AG08395 (cell line): ENCODE measurements at regions not wholly inside any gene's neighbourhood (a gene's known extent, or its start where the extent isn't known, plus 50 kb on each side); places are given as distances from the start of the nearest gene placed in this dataset.

Experiments used
- DNase-seq: peaks from one replicate; pipeline ENCODE4 v3.0.0; 2012; ENCODE audit warnings: mixed read lengths, low spot score

DNA sequence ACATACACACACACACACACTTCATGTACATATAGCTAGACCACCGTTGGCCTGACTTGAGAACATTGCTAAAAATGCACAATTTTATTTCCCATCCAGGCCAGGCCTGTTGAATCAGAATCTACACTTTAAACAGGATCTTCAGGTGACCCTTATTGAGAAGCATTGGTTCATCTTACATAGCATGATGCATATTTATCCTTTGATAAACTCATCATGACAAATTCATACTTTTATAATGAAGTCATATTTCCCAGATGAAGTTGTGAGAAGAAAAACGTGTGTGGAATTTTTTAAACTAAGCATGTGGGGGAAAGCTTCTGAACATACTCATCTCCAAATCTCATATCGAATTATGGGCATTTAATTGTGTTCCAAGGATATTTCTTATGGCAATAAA, 877.7 kb downstream of the MRPL39 start:
- no peak for DNase-seq

DNA sequence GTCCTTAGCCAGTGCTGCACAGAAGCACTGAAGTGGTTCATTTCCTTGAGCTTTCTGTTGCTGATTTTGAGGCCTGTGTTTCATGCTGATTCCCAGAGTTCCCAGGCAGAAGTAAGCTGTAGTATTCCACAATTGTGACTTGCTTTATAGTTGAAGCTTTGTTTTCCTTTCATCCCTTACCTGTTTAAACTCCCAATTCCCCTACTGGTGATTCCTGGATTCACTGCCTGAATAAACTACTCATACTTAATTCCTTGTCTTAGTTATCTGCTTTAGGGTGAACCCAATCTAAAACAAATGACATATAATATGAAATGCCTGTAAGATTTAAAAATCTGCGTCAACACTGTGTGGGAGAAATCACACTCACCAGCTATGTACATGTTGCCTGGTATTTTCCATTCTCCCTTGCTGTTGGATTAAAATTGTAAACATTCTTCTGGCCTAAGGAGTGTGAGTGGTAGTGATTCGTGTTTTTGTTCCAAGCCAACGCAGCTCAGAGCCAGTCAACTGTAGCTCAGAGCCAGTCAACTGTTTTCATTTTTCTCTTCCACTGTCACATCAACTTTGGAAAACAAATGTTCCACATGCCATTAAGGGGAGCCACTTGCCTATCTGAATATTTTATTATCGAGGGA, 879.4 kb downstream of the MRPL39 start:
- no peak for DNase-seq

DNA sequence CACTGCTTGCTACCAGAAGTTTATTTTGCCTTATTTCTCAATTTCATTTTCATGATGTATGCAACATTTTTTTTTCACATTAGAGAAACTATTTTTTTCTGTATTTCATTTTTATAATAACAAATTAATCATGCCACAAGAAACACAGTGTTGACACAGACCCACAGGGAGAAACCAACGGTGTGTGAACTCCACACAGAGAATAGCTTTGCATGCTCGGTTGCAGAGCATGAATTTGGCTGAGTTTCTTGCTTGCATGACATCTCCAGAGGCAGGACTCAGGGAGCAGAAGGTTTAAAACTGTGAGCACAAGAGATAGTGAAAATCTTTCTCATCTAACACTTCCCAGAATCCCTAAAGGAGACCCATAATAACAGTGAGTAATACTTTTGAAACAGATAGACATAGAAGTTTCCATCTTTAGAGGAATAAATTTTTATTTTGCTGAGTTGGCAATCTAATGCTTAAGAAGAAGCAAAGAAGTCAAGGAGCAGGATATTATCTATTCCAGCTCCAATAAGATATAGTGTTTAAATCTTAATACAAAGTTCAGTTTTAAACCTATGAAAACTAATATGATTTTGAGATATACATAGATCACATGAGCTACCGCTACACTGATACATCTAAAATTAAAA, 890.9 kb downstream of the MRPL39 start:
- no peak for DNase-seq

DNA sequence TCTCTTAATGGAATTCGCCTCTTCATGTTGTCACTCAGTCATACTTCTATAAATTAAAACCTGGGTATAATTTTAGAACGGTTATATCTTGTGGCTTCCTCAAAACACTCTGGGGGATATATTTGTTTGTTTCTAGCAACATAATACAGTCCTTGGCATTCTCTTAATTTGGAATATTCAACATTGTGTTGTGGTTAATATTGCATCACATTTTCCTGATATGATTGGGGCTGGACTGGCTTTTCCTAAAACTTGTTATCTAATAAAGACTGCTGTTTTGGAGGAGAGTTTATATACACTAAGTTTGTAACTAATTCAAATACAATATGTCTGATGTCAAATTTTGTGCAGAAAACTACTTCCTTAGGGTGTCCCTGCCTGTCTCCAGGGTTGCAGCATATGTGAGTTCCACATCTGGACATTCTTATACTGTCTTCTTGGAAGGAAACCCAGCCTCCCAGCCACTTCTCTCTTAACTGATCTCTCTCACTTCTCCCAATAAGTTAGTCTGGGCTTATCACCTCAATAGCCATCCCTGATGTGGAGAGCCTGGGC, 892.6 kb downstream of the MRPL39 start:
- no peak for DNase-seq

DNA sequence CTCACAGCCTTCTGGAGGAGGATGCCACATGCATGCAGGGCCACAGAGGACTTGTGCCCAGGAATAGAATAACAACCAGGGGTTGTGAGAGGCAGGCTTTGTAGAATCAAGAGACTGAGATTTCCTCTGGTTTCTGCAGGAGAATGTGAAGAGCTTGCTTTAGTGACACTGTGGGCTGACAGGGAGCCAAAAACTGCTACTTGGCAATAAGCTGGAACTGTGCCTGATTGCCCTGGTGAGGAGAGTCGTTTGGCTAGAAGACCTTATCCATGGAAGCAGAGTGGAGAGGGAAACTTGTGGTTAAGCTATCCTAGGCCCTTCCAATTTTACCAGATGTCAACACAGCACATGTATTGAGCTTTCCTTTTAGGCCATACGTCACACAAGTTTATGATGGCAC, 902.1 kb downstream of the MRPL39 start:
- no peak for DNase-seq

DNA sequence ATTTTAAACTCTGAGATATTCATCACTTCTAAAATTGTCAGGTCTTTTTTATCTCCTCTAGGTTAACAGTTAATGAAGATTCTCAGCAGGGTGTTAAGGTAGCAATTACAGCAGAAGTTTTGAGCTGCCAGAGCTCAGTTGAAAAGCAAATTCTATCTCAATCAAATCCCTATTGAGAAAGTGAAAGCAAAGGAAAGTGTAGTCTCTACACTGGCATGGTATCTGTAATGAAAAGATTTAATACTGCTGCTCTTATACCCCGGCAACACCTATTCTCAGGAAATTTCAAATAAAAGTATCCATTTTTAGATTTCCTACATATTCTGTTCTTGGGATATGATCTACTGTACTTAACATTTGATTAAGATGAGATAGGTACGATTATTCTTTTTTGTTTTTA, 913.5 kb downstream of the MRPL39 start:
- no peak for DNase-seq

DNA sequence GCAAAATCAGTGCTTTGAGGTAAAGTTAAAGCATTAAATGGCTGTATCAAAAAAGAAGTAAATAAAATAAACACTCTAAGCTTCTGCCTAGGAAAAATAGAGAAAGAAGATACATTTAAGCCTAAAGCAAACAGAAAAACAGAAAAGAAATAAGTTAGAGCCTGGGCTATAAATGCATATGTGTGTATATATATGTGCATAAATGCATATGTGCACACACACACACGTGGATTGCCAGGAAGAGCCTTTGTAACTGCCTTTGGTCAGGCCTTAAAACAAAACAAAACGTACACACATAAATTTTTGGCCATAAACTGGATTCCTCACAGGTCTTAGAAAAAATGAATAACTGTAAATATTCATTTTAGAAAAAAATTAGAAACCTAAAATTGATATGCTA, 925.8 kb downstream of the MRPL39 start:
- DNase-seq, result no peak

DNA sequence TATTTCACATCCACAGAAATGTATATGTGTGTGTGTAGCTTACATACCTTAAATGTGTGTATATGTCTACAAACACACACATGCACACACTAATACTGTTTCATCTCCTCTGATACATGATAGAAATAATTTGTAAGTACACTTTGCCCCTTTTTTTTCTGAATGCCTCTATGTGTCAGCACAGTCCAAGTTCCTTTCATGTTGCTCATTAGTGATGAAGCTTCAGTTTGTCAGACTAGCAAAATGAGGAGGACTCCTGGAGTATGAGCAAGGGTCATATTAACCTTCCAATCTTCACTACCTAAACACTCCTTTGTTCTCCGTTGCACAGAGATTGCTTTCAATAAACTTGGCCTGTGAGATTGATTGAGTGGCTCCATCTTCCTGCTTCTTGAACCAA, 935.4 kb downstream of the MRPL39 start:
- DNase-seq, result no peak

DNA sequence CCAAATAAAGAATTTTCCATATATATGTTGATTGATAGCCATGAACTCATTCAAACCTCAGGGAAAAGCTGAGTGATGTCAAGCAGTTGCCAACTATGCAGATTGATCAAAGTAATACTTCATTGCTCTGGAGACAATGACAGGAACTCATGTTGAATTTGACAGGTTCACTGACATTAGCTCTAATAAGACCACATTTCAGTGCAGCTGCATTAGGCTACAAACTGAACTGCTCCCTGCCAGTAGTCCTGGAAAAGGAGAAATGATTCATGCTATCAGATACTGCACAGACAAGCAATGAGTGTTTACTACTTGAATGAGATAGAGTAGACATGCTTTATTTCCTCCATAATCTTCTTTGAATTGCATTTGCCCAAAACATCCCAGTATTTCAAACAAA, 948.4 kb downstream of the MRPL39 start:
- no peak for DNase-seq

DNA sequence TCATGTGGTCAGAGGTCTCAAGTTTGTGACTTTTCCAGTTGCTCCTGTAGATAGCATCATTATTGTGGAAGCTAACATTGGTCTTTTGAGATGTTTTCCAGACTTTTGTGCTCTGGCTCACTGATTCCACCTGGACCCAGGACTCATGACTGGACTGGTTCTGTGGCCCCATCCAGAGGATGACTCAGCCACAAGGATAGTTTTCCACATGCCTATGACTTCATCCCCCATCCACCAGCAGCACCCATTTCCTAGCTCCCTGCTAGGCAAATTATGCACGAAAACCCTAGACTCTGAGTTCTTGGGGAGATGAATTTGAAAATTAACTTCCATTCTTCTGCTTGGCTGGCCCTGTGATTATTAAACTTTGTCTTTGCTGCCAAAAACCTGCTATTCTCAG, 949.3 kb downstream of the MRPL39 start:
- no peak for DNase-seq

DNA sequence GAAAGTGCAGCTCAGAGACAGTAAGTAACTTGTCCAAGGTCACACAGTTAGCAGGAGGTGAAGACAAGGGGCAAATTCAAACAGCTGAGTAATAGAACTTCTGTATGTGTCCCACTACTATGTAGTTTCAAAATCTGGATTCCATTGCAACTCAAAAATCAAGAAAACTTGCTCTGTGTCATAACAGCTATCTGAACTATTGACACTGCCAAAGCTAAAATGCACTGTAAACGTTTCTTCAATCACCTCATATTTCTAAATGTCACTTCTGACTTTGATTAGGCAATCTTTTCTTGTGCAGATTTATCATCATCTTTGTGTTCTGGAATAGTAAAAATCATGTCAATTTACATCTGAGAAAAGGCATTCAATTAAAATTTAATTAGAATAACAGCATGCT, 957.6 kb downstream of the MRPL39 start:
- no peak for DNase-seq

DNA sequence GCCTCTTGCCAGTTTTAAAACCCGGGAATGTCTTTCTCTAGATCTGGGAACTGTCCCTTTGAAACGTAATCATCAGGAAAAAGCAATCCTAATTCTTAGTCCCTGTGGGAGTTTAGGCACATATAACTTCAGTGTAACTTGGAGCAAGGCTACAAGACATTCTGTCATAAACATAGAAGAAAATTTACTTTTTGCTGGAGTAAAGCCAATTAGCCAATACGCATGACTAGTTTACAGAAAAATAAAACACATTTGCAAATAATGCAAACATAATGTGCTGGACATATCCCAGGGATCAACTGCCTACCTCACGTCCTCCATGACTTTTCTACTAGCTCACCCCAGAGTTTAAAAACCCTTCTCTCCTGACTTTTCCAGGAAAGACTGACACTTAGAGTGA, 970.6 kb downstream of the MRPL39 start:
- no peak for DNase-seq

DNA sequence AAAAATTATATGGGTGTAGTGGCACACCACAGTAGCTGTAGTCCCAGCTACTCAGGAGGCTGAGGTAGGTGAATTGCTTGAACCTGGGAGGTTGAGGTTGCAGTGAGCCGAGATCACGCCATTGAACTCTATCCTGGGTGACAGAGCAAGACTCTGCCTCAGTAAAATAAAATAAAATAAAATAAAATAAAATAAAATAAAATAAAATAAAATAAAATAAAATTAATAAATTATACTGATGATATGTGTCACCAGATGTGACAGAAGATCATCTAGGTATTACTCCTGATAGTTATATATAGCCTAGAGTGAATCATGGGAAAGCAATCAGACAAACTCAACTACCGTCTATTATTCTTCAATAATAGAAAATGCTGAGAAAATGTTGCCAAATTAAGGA, 972.5 kb downstream of the MRPL39 start:
- no peak for DNase-seq

DNA sequence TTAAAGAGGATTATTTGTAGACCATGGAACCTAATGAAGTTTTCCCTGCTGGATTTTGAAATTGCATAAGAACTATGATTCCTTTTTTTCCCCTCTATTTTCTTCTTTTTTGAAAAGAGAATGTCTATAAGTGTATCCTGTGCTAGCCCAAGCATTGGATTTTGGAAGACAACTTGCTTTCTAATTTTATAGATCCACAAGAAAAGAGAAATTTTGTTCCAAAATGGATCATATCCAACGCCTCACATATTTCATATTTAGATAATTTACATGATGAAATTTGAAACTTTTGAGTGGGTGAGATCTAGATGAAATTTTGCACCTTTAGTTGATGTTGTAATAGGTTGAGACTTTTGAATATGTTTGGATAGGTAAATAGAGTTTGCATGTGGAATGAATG, 978.7 kb downstream of the MRPL39 start:
- DNase-seq, result no peak

DNA sequence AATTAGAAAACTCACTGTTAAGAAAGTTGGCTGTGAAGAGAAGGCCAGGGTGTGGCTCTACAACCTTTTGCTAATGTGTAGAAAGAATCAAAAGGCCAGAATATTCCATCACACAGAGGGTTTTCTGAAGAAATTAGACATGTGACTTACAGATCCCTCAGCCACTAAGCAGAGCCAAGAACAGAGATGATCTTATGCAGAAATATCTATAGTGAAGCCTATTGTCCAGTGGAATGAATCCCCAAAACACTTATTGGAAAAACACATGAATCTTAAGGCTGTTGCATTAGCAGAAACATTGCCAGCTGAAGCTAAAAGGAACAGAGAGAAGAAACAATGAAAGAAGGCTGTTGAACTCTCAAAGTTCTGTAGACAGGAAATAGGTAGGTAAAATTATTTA, 979.2 kb downstream of the MRPL39 start:
- DNase-seq, result no peak

DNA sequence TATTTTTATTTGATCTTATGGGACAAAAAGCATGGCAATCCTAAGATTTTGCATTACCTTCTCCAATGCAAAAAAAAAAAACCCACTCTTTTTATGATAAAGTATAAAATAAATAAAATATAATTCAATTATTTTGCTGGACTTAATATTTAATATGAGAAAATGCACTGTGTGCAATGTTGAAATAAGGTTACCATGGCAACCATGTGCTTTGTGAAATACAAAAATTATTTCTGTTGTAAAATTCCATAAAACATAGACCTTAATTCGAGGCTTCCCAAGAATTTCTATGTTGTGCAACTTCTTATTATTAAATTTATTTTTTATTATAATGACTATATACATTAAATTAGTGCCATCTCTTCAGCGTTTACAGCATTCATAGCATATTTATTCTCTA, 989.5 kb downstream of the MRPL39 start:
- DNase-seq, result no peak

DNA sequence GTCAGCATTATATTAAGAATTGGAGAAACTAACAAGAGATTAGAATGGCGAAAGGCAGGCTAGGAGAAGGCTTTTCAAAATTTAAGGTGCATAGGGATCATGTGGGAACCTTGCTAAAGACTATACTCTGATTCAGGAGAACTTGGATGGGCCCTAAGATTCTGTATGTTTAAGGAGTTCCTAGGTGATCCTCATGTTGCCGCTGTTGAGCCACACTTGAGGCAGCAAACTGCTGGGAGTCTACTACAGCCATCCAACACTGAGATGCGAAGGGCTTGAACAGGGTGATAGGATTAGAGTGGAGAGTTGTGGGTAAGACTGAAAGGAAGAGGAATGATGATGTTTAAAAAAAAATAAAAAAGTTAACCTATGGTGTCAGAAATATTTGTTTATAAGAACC, 1013.2 kb downstream of the MRPL39 start:
- no peak for DNase-seq

DNA sequence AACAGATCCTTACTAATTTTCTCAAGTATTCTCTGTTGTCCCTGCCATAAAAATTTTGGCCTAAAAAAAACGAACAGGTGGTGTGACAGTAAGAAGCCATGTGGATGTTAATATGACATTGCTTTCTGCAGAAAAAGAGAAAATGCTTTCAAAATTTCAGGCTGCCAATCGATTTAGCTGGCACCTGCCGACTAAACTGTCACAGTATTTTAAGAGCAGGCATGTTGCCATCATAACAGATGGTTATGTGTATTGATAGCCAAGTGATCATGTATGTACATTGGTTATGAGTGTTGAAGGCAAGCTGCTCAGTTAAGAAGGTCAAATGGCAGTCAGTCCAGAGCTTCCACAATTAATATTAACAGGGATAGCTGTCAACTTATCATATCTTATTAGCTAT, 1017.0 kb downstream of the MRPL39 start:
- DNase-seq, result no peak

DNA sequence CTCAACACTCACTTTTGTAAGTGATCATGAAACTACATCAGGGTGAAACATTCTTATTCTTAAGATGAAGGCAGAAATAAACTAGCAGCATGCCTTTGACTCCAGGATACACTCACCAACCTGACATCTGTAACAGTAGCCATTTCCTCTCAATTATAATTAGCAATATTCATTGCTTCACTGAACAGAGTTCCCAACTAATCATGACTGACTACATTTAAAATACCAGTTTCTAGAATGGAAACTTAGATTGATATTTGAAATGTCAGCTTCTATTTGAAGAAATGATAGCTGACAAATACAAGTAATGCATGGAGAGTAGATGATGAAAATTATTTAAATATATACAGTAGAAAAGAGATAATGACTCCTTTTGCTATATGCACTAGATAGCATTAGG, 1023.8 kb downstream of the MRPL39 start:
- no peak for DNase-seq

DNA sequence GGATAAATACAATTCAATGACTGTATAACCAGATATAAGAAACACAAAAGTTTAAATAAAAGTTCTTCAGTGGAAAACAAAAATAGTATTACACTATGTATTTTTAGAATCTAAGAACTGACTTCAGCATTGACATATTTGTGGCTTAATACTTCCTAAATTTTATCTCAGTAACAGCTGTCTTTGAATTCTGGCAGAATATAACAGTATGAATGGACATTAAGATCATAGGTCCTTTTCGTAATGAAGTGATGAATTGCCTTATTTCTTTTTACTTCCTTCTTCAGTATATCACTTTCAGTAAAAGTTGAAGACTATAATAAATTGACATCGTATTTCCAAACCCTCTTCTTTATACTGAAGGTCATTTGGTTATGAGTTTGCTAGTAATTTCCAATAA, 1030.0 kb downstream of the MRPL39 start:
- DNase-seq, result no peak

DNA sequence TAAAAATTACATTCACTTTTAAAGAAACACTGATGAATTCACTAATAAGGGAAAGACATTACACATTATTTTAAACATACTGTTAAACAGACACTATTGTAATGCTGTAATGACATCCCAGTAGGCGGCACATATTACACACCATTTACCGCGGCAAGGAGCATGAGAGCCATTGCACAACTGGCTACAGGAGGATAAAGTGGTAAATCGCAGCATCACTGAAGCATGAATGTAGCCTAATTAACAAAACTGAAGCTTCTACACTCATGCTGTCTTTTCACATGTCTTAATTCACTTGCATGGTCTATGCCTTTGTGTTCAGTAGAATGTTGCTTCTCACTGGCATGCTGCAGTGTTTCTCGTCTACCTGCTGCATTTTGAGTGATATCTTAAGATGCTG, 1046.0 kb downstream of the MRPL39 start:
- DNase-seq, result no peak

DNA sequence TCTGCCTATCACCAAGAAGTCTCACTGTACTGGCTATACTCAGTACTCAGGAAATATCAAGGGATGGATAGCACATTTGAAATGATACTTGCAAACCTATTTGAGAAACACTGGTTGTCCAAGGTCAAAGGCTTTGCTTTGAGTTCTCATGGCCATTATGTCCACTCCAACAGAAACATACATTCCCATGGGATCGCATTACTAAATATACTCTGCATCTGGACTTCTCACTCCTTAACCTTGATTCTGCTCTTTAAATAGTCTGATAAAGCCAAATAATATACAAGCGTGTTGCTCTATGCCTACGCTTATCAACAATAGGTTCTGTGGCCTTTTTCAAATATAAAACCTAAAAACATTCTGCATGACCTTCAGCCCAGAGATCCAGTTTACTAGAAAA, 1054.8 kb downstream of the MRPL39 start:
- no peak for DNase-seq

DNA sequence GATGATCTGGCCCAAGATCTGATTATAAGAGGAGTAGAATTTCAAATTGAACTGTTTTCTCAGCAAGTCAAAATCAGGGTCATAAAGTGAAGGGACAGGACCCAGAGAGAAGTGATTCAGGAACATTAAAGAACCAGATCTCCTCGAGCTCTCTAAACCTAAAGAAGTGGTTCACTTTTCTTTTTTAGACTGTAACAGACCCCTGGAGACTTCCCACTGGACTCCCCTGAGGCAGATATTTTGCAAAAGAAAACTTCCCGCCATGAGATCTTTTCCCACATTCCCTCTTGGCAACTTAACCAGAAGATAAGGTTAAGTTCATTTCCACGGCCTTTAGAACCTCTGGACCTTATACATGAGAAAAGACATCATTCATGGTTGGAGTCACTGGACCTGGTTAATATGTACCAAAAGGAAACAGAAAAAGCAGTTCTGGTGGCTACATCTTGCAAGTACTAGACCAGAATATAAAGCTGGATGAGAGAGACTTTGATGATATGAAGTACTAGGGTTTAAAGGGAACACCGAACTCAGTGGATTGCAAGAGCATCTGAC, 1061.4 kb downstream of the MRPL39 start:
- DNase-seq, result no peak
